HEK293 (cell line): ENCODE measurements at regions not wholly inside any gene's neighbourhood (a gene's known extent, or its start where the extent isn't known, plus 50 kb on each side); places are given as distances from the start of the nearest gene placed in this dataset.

Experiments used
- CTCF ChIA-PET: fragments of 350-600 bp; formaldehyde crosslinking; extraction: SDS; loops from one replicate; lab custom pipeline; 2021; ENCODE audit warnings: antibody characterized with exemption; lab: Yijun Ruan, JAX
- POLR2A ChIA-PET: fragments of 300-600 bp; formaldehyde crosslinking; extraction: SDS; loops from one replicate; lab custom pipeline; 2020; ENCODE audit warnings: antibody characterized with exemption, inconsistent platforms; lab: Yijun Ruan, JAX
- H3K27ac ChIP-seq: fragments of 200-500 bp; sonication (Bioruptor generic); 2 replicates; pipeline ENCODE4 v1.5.1; 2014; ENCODE audit warnings: low read depth, low read length, control low read depth, inconsistent platforms; ENCODE audit errors: extremely low read depth
- H3K36me3 ChIP-seq, 2 experiments: fragments of 200-500 bp in 1 of 2; sonication (Bioruptor generic) in 1 of 2; 1 replicate in 1 of 2; 2 replicates in 1 of 2; pipeline ENCODE4 v1.5.1; 2014 to 2017; ENCODE audit warnings: inconsistent platforms in 2 of 2, low read length in 2 of 2; ENCODE audit not compliant: control insufficient read depth in 2 of 2, insufficient read depth in 1 of 2
- H3K4me1 ChIP-seq: fragments of 200-500 bp; sonication (Bioruptor generic); 2 replicates; pipeline ENCODE4 v1.5.1; 2014; ENCODE audit warnings: mild to moderate bottlenecking, low read length, inconsistent platforms; ENCODE audit not compliant: control insufficient read depth, insufficient read depth
- H3K4me3 ChIP-seq: 2 replicates; pipeline ENCODE4 v1.5.1; 2011; ENCODE audit warnings: low read depth, mild to moderate bottlenecking, control low read depth, low read length, moderate library complexity
- H3K9me3 ChIP-seq: fragments of 200-500 bp; sonication (Bioruptor generic); 2 replicates; pipeline ENCODE4 v1.5.1; 2014; ENCODE audit warnings: low read depth, low read length, inconsistent platforms; ENCODE audit not compliant: control insufficient read depth, insufficient read depth
- HOXD13 ChIP-seq: sonication (generic); formaldehyde crosslinking; IDR thresholded peaks from 2 replicates; pipeline ENCODE4 v1.8.0; 2022; ENCODE audit warnings: missing genetic modification reagents, borderline replicate concordance
- KLF16 ChIP-seq: fragments of 450-650 bp; formaldehyde crosslinking; IDR thresholded peaks from 2 replicates; pipeline ENCODE4 v1.5.1; 2017; ENCODE audit warnings: missing biosample characterization, missing genetic modification characterization
- MEIS1 ChIP-seq: sonication (generic); formaldehyde crosslinking; IDR thresholded peaks from 2 replicates; pipeline ENCODE4 v1.8.1; 2022; ENCODE audit warnings: missing genetic modification reagents, mild to moderate bottlenecking, borderline replicate concordance
- PRDM4 ChIP-seq: fragments of 450-650 bp; formaldehyde crosslinking; IDR thresholded peaks from 2 replicates; pipeline ENCODE4 v1.5.1; 2017; ENCODE audit warnings: missing biosample characterization, missing genetic modification characterization
- PRDM6 ChIP-seq: fragments of 450-650 bp; formaldehyde crosslinking; IDR thresholded peaks from 2 replicates; pipeline ENCODE4 v1.5.1; 2017; ENCODE audit warnings: missing biosample characterization, missing genetic modification characterization
- SALL2 ChIP-seq: fragments of 450-650 bp; formaldehyde crosslinking; IDR thresholded peaks from 2 replicates; pipeline ENCODE4 v1.5.0; 2017; ENCODE audit warnings: missing biosample characterization, mild to moderate bottlenecking, missing genetic modification characterization, borderline replicate concordance
- ZFP37 ChIP-seq: fragments of 450-650 bp; formaldehyde crosslinking; IDR thresholded peaks from 2 replicates; pipeline ENCODE4 v1.5.1; 2016; ENCODE audit warnings: missing biosample characterization, missing genetic modification characterization
- ZNF112 ChIP-seq: fragments of 450-650 bp; formaldehyde crosslinking; IDR thresholded peaks from 2 replicates; pipeline ENCODE4 v1.5.0; 2017; ENCODE audit warnings: missing biosample characterization, missing genetic modification characterization
- ZNF175 ChIP-seq: fragments of 450-650 bp; formaldehyde crosslinking; IDR thresholded peaks from 2 replicates; pipeline ENCODE4 v1.5.1; 2016; ENCODE audit warnings: missing biosample characterization, missing genetic modification characterization
- ZNF223 ChIP-seq: fragments of 450-650 bp; formaldehyde crosslinking; IDR thresholded peaks from 2 replicates; pipeline ENCODE4 v1.5.1; 2016; ENCODE audit warnings: missing biosample characterization, missing genetic modification characterization
- ZNF311 ChIP-seq: fragments of 450-650 bp; formaldehyde crosslinking; IDR thresholded peaks from 2 replicates; pipeline ENCODE4 v1.5.1; 2017; ENCODE audit warnings: missing biosample characterization, missing genetic modification characterization, borderline replicate concordance
- ZNF398 ChIP-seq: fragments of 450-650 bp; formaldehyde crosslinking; IDR thresholded peaks from 2 replicates; pipeline ENCODE4 v1.5.1; 2017; ENCODE audit warnings: missing biosample characterization, missing genetic modification characterization
- ZNF449 ChIP-seq: fragments of 450-650 bp; formaldehyde crosslinking; IDR thresholded peaks from 2 replicates; pipeline ENCODE4 v1.5.1; 2017; ENCODE audit warnings: missing biosample characterization, mild to moderate bottlenecking, missing genetic modification characterization, moderate library complexity
- ZNF530 ChIP-seq: fragments of 450-650 bp; formaldehyde crosslinking; IDR thresholded peaks from 2 replicates; pipeline ENCODE4 v1.5.1; 2016; ENCODE audit warnings: low read depth, missing biosample characterization, missing genetic modification characterization
- ZNF555 ChIP-seq: fragments of 450-650 bp; formaldehyde crosslinking; conservative IDR thresholded peaks from 2 replicates; pipeline ENCODE4 v1.5.1; 2017; ENCODE audit warnings: missing biosample characterization, mild to moderate bottlenecking, missing genetic modification characterization, inconsistent platforms
- ZSCAN30 ChIP-seq: fragments of 450-650 bp; IDR thresholded peaks from 2 replicates; pipeline ENCODE4 v1.5.1; 2018; ENCODE audit warnings: missing biosample characterization, mild to moderate bottlenecking, missing genetic modification characterization, moderate library complexity

- CTCF ChIA-PET = no interaction called here
These were observed 138.0 kb upstream of the FSTL4 start for GRCh38 chr5:133750356-133750755.

More at GRCh38 chr5:133750356-133750755, 138.0 kb upstream of the FSTL4 start:
- Histone ChIP-seq H3K27ac (no peak overlapping the region), H3K9me3 (no peaks in the 10 kb centered on the region), H3K36me3 (no peaks in the 10 kb centered on the region), H3K4me1 (no peaks in the 10 kb centered on the region), H3K4me3 (no peak overlapping the region)
- TF ChIP-seq HOXD13 (CRISPR knock-in tag) = no peak
- TF ChIP-seq ZNF555 (tag by site-specific recombination) = no peak
- no peak for TF ChIP-seq ZNF175
- TF ChIP-seq ZNF311 = no peak
- no peak for TF ChIP-seq ZNF398
- TF ChIP-seq KLF16 (tag by site-specific recombination) = no peak
- TF ChIP-seq SALL2 (tag by site-specific recombination) = no peak
- TF ChIP-seq ZNF112 (tag by site-specific recombination) = no peak
- TF ChIP-seq ZSCAN30 (tag by site-specific recombination) = no peak
- no peak for TF ChIP-seq ZNF223 (tag by site-specific recombination)
- TF ChIP-seq PRDM4 = no peak
- no peak for TF ChIP-seq ZNF530 (tag by site-specific recombination)
- no peak for TF ChIP-seq MEIS1 (CRISPR knock-in tag)
- TF ChIP-seq PRDM6 (tag by site-specific recombination) = no peak
- no peak for TF ChIP-seq ZNF449 (tag by site-specific recombination)
- no peak for TF ChIP-seq ZFP37
- POLR2A ChIA-PET = no interaction called here
